ENCODE measurements at regions not wholly inside any gene's neighbourhood (a gene's known extent, or its start where the extent isn't known, plus 50 kb on each side); places are given as distances from the start of the nearest gene placed in this dataset.

DNA sequence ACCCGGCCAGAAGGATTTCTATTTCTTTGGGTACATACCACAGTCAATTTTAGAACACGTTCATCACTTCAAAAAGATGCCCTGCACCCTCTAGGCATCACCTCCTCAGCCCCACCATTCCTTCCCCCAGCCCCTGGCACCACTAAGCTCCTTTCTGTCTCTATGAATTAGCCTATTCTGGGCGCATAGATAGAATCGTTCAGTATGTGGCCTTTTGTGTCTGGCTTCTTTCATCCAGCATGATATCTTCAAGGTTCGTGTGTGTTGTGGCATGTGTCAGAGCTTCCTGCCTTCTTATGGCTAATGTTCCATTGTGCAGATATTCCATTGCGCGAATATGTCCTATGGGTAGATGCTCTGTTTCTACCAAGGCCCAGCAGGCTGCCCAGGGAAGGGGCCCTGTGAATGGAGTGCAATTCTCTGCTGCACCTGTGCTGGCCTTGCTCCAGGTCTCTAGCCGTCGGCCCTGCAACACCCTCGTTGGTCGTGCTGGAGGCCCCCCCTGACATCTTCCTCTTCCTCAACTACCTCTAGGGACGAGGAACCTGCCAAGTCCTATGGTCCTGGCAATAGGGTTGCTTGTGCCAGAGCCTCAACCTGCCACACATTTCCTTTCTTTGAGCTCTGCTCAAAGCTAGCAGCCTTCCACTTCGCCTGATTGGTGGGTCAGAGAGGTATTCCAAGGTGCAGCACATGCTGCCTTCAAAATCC is 113.5 kb downstream of the RIPK4 start:
- H3K36me3 Mint-ChIP-seq (ENCODE audit: insufficient read depth in 2 of 2): no peaks in the 10 kb centered on the region
- no peak overlapping the region for H3K27ac Mint-ChIP-seq
- no peak overlapping the region for H3K4me3 Mint-ChIP-seq
- H3K9me3 Mint-ChIP-seq: no peaks in the 10 kb centered on the region
- DNase-seq (no peak), ATAC-seq (replicated peaks in 1 of 2) (no peak)
- H3K4me1 Mint-ChIP-seq (ENCODE audit: low read depth): peaks cover 2% of the 10 kb centered on the region
- peaks cover 5% of the 10 kb centered on the region for H3K27me3 Mint-ChIP-seq (ENCODE audit: low read depth)

DNA sequence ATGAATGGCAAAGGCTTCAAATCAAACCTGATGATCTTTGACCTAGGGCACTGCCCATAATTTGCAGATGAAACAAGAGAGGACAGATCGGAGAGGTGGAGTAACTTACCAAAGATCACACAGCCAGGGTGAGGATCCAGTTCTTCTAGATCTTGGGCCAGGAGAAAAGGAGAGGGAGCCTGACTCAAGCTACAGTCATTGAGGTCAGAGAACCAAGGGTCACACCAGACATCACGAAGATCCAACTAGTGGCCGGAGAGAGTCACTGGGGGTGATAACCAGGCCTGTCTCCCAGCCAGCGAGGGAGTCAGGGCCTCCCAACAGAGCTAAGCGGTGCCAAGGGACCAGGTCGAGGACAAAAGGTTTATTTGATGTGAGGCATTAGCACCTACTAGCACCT is 115.0 kb downstream of the RIPK4 start:
- H3K4me3 Mint-ChIP-seq: no peak overlapping the region
- peaks cover 5% of the 10 kb centered on the region for H3K27me3 Mint-ChIP-seq (ENCODE audit: low read depth)
- no peak overlapping the region for H3K27ac Mint-ChIP-seq
- ATAC-seq (replicated peaks in 1 of 2): no peak
- H3K4me1 Mint-ChIP-seq (ENCODE audit: low read depth): peaks cover 4% of the 10 kb centered on the region
- no peak for DNase-seq
- no peaks in the 10 kb centered on the region for H3K9me3 Mint-ChIP-seq
- no peaks in the 10 kb centered on the region for H3K36me3 Mint-ChIP-seq (ENCODE audit: insufficient read depth in 2 of 2)

DNA sequence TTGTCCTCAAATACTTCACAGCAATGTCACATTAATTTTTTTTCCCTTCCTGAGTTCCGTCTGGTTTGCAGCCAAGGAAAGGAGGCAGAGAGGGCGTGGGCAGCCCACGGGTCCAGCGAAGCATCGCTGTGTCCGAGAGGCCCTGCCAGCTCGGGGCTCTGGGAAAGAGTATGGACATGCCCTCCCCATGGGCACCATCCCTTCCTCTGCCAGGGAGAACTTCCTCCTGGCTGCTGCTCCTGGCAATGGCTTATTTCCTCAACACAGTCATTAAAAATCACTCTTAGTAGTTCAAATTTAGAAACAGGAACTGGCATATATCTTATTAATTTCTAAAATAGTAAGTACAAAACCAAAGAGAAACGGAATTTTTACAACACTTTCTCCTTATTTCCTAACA is 115.4 kb downstream of the RIPK4 start:
- Mint-ChIP-seq H3K27me3 (ENCODE audit: low read depth) (peaks cover 5% of the 10 kb centered on the region), H3K9me3 (no peaks in the 10 kb centered on the region), H3K36me3 (ENCODE audit: insufficient read depth in 2 of 2) (no peaks in the 10 kb centered on the region)

DNA sequence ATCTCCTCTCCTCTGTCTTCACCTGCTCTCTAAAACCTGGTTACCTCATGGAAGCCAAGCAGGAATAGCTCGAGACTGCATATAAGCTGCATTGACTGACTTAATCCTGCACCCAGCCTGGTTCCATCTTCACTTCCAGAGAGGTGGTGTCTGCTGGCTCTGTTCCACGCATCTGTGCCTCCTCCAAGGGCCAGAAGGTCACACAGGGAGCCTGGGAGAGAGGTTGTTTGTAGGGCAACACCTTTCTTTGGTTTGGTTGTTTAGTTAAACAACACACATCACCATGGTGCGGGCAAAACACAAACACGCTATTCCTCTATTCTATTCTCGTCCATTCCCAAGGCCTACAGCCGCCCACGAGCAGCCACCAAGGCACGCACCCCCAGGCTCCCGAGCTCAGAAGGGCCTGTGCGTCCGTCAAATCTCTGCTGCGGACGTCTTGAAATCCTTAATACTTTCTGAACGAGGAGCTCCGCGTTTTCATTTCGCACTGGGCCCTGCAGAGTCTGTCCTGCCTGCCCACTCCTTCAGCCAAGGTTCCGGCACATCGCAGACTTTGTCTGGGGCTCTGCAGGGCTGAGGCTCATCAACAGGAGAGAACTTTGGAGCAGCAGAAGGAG is 116.2 kb downstream of the RIPK4 start:
- Mint-ChIP-seq H3K9me3 (no peaks in the 10 kb centered on the region), H3K27me3 (ENCODE audit: low read depth) (peaks cover 5% of the 10 kb centered on the region), H3K4me1 (ENCODE audit: low read depth) (peaks cover 4% of the 10 kb centered on the region), H3K36me3 (ENCODE audit: insufficient read depth in 2 of 2) (no peaks in the 10 kb centered on the region), H3K4me3 (no peak overlapping the region), H3K27ac (no peak overlapping the region)
- DNase-seq (no peak), ATAC-seq (replicated peaks in 1 of 2) (no peak)

More for the DNA sequence above, 115.4 kb downstream of the RIPK4 start:
- ATAC-seq (replicated peaks in 1 of 2): no peak
- no peak overlapping the region for H3K27ac Mint-ChIP-seq
- H3K4me1 Mint-ChIP-seq (ENCODE audit: low read depth): peaks cover 4% of the 10 kb centered on the region
- DNase-seq: no peak
- no peak overlapping the region for H3K4me3 Mint-ChIP-seq

DNA sequence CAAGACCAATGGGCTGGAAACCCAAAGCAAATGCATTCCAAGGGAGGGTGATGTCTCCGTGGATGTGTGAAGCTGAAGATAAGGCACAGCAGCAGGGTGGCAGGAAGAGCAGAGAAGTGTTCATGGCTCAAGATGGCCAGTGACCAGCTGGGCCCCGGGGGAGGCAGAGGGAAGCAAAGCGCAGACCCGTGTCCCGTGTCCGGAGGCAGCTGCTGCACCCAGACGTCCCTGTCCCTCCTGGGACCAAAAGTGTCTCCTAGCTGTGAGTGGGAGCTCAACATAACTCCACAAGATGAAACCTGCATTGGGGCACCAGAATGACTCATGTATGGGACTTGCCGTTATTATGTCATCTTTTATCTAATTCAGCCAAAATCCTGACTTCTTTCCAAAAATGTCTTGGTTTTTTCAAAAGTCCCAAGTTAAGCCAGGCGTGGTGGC is 118.2 kb downstream of the RIPK4 start:
- Mint-ChIP-seq H3K27ac (no peak overlapping the region), H3K9me3 (no peaks in the 10 kb centered on the region), H3K27me3 (ENCODE audit: low read depth) (peaks cover 5% of the 10 kb centered on the region), H3K36me3 (ENCODE audit: insufficient read depth in 2 of 2) (no peaks in the 10 kb centered on the region), H3K4me3 (no peak overlapping the region), H3K4me1 (ENCODE audit: low read depth) (peaks cover 4% of the 10 kb centered on the region)
- DNase-seq: no peak
- no peak for ATAC-seq (replicated peaks in 1 of 2)

DNA sequence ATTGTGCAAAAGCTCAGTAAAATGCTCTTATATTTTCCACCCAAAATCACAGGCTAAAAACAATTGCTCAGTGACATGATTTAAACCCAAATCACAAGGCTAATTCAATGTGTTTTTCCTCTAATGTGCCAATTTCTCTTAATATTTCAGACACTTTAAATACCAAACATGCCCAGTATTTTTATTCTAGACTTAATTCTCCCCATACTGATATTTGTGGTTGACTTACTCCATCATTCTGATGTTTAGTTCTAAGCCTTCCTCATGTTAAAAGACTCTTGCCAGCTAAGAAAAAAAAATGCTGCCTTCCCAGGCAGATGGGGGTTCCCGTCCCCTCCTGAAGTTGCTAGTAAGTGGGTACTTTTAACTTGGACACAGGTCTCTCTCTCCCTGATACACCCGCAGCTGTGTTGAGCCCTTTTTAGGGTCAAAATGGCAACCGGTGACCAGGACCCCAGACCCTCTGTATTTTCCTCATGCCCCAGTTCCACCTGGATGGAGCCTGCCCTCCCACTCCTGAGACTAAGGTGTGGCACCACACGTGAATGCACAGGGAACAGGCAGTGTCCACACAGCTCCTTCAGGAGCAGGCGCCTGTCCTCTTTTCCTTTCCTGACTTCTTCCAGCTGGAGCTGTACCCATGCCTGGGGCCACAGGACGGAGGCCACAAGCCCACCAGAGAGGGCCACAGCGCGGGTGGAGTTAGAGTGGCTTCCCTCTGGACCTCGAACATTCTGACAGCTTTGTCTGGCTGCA is 118.9 kb downstream of the RIPK4 start:
- Mint-ChIP-seq H3K36me3 (ENCODE audit: insufficient read depth in 2 of 2) (no peaks in the 10 kb centered on the region), H3K27me3 (ENCODE audit: low read depth) (peaks cover 5% of the 10 kb centered on the region), H3K4me1 (ENCODE audit: low read depth) (peaks cover 4% of the 10 kb centered on the region), H3K27ac (no peak overlapping the region), H3K9me3 (no peaks in the 10 kb centered on the region), H3K4me3 (no peak overlapping the region)
- ATAC-seq (replicated peaks in 1 of 2) (no peak), DNase-seq (no peak)

DNA sequence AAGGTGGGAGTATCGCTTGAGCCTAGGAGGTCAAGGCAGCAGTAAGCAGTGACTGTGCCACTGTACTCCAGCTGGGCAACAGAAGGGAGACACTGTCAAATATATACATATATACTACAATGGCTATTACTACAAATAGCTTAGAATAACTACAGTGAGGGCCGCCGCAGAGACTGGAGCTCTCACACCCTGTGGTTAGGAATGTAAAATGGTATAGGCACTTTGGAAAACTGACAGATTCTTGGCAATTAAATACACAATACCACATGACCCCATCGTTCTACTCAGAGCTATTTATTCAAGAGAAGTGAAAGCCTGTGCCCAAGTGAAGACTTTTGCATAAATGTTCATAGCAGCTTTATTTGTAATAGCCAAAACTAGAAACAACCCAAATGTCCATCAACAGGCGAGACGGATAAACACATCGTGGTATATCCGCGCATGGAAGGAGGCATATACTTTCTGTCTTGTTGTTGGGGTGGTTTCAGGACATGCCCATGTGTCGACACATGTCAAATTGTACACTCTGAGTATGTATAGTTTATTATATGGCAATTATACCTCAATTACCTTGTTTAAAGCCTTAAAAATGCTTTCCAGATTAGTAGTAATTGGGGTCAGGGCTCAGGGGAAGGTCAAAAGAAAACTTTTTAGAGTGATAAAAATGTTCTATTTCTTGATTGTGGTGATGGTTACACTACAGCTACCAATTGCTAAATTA is 123.4 kb downstream of the RIPK4 start:
- H3K4me3 Mint-ChIP-seq: no peak overlapping the region
- no peak for DNase-seq
- ATAC-seq (replicated peaks in 1 of 2): no peak
- peaks cover 2% of the 10 kb centered on the region for H3K4me1 Mint-ChIP-seq (ENCODE audit: low read depth)
- peaks cover 14% of the 10 kb centered on the region for H3K27me3 Mint-ChIP-seq (ENCODE audit: low read depth)
- H3K9me3 Mint-ChIP-seq: no peaks in the 10 kb centered on the region
- H3K36me3 Mint-ChIP-seq (ENCODE audit: insufficient read depth in 2 of 2): no peaks in the 10 kb centered on the region
- H3K27ac Mint-ChIP-seq: no peak overlapping the region

DNA sequence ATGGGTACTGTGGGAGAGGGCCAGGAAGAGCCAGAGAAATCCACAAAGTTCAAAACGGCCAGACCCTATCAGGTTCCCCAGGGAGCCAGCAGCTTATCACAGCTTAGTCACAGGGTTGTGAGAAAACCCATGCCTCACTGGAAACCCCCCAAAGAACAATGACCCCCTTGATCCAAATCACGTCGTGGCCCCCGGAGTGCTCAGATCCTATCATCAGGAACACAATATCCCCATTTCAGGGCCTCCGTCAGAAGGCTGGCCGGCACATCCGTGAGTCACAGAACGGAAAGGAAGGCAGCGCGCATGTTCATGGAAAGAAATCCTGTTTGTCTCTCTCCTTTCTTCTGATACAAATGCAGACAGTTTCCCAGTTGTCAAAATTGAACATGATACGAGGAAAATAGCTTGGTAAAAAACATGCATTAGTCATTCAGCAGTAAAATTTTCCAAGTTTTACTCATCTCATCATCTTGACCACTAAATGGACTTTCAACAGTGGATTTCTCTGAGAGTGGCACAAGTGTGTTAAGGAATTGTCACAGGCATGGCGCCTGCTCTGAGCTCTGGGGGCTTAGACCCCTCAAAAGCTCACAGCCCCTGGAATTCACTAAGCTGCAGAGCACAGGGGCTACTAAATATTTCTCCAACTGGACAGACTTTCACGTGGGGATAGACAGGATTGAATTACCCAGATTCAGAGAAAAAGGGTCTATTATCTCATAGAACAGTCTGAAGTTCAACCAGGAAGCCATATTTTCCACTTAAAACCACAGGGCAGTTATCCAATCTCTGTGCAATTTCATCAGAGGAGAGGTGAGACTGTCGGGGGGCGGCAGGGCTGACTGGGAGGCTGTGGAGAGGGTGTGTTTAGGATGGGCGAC is 124.8 kb downstream of the RIPK4 start:
- DNase-seq (no peak), ATAC-seq (replicated peaks in 1 of 2) (no peak)
- H3K9me3 Mint-ChIP-seq: no peaks in the 10 kb centered on the region

DNA sequence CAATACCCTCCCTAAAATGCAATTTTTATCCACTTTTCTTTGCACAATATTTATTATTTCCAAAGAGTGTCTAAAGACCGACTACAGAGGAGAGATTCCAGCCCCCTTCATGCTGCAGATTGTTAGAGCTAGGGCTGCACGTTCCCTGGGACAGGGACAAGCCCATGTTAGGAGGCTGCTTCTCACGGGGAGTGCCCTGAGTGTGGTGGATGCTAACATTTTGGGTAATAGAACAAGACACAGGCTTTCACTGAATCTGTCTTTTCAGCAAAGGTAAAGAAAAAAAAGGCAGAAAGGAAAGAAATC is 125.4 kb downstream of the RIPK4 start:
- Mint-ChIP-seq H3K27me3 (ENCODE audit: low read depth) (peaks cover 14% of the 10 kb centered on the region), H3K27ac (no peak overlapping the region), H3K4me3 (no peak overlapping the region), H3K9me3 (no peaks in the 10 kb centered on the region), H3K4me1 (ENCODE audit: low read depth) (no peaks in the 10 kb centered on the region), H3K36me3 (ENCODE audit: insufficient read depth in 2 of 2) (no peaks in the 10 kb centered on the region)
- ATAC-seq (replicated peaks in 1 of 2) (no peak), DNase-seq (no peak)

More for the DNA sequence above, 124.8 kb downstream of the RIPK4 start:
- H3K27ac Mint-ChIP-seq: no peak overlapping the region
- H3K27me3 Mint-ChIP-seq (ENCODE audit: low read depth): peaks cover 14% of the 10 kb centered on the region
- no peak overlapping the region for H3K4me3 Mint-ChIP-seq
- no peaks in the 10 kb centered on the region for H3K4me1 Mint-ChIP-seq (ENCODE audit: low read depth)
- H3K36me3 Mint-ChIP-seq (ENCODE audit: insufficient read depth in 2 of 2): no peaks in the 10 kb centered on the region

DNA sequence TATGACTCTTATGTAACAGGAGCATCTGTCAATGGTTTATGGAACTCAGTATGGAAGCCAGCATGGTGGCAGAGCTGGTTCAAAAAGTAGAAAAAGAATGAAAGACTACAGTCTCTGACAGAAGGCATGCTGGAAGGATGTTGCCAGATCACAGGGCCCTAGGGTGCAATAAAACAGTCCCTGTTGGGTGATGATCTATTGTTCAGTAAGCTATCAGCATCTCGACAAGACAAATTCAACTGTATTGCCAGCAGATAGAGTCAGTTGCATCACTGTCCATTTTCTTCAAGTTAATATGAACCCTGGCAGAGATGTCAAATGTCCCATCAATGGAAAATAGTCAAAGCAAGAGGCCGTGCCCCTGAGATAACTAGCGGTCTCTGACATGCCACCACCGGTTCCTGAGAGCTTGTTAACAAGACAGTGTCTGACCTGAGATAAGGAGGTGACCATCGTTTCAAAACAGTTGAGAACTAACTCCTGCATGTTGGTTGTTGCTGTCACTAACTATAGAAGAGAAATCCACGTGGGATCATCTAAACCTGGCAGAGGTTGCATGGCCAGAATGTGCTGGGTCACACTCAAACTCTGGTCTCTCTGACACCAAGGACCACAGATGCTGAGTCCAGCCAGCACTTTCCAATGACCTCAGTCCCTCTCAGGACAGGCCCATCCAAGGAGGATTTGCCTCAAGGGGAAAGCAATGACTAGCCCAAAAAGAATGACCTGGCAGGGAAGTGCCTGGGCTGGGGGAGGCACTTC is 125.9 kb downstream of the RIPK4 start:
- no peaks in the 10 kb centered on the region for H3K36me3 Mint-ChIP-seq (ENCODE audit: insufficient read depth in 2 of 2)
- peaks cover 0 to under 1% of the 10 kb centered on the region in 2 donors for H3K9me3 Mint-ChIP-seq
- H3K27me3 Mint-ChIP-seq (ENCODE audit: low read depth): peaks cover 18% of the 10 kb centered on the region
- H3K4me3 Mint-ChIP-seq: no peak overlapping the region
- no peak overlapping the region for H3K27ac Mint-ChIP-seq
- ATAC-seq (replicated peaks in 1 of 2) (no peak), DNase-seq (no peak)
- H3K4me1 Mint-ChIP-seq (ENCODE audit: low read depth): no peaks in the 10 kb centered on the region

DNA sequence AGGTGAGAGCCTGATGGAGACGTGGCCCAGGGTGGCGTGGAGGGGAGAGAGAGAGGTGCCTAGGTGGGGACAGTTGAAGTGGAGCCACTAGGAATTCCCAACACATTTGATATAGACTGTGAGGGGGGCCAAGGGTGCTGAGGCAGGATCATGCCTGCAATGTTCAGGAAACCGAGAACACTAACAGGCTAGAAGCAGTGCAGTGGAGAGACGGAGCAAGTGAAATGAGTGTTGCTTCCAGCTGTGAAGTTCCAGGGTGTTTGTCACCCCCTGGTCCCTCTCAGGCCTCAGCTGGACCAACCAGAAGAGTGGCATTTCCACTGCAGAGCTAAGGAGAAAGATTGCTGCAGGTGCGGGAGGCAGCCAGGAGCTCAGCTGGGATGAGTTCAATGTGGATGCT is 127.1 kb downstream of the RIPK4 start:
- H3K4me3 Mint-ChIP-seq: no peak overlapping the region
- ATAC-seq (replicated peaks in 1 of 2) (no peak), DNase-seq (no peak)
- H3K27me3 Mint-ChIP-seq (ENCODE audit: low read depth): peaks cover 25% of the 10 kb centered on the region
- H3K4me1 Mint-ChIP-seq (ENCODE audit: low read depth): no peaks in the 10 kb centered on the region
- H3K9me3 Mint-ChIP-seq: peaks cover 0 to 4% of the 10 kb centered on the region in 2 donors
- no peak overlapping the region for H3K27ac Mint-ChIP-seq
- H3K36me3 Mint-ChIP-seq (ENCODE audit: insufficient read depth in 2 of 2): no peaks in the 10 kb centered on the region

DNA sequence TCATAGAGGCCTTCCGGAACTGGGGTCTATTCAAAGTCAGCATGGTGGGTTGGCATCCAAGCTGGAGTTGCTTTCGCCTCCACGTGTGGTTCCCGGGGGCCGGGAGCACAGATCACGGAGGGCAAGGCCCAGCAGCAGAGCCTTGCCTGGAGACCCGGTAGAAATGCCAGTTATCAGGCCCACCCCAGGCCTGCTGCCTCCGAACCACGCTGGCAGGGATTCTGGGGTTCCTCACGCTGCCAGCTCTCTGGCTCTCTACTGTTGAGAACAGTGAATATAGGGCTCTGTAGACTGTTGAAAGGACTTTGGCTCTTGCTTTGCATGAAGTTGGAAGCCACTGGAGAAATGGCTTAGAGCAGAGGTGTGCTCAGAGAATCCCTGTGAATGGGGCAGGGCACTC is 127.5 kb downstream of the RIPK4 start:
- peaks cover 25% of the 10 kb centered on the region for H3K27me3 Mint-ChIP-seq (ENCODE audit: low read depth)
- no peak overlapping the region for H3K4me3 Mint-ChIP-seq
- peaks cover 0 to 4% of the 10 kb centered on the region in 2 donors for H3K9me3 Mint-ChIP-seq
- H3K36me3 Mint-ChIP-seq (ENCODE audit: insufficient read depth in 2 of 2): no peaks in the 10 kb centered on the region
- ATAC-seq (replicated peaks in 1 of 2) (no peak), DNase-seq (no peak)
- H3K4me1 Mint-ChIP-seq (ENCODE audit: low read depth): no peaks in the 10 kb centered on the region
- H3K27ac Mint-ChIP-seq: no peak overlapping the region

Data from activated T-cell treated with anti-CD3 and anti-CD28 coated beads, Interleukin-2, amount 50 U/mL, for 72 hours (primary cell).